ENCODE measurements at regions not wholly inside any gene's neighbourhood (a gene's known extent, or its start where the extent isn't known, plus 50 kb on each side); places are given as distances from the start of the nearest gene placed in this dataset.

GRCh38 chr10:59957975-59958374, 51.6 kb upstream of the CCDC6 start:
- no peaks in the 10 kb centered on the region for H3K27me3 ChIP-seq
- no peak for DNase-seq
- intact Hi-C loops (cut with DNase I), result no loop called here

More at GRCh38 chr10:59957975-59958374, 51.6 kb upstream of the CCDC6 start:
- no peaks in the 10 kb centered on the region for H3K36me3 ChIP-seq
- H3K4me3 ChIP-seq, result no peak overlapping the region
- TF ChIP-seq POLR2A (IDR thresholded peaks at IDR 0.05), result no peak
- TF ChIP-seq, protein P1, sequence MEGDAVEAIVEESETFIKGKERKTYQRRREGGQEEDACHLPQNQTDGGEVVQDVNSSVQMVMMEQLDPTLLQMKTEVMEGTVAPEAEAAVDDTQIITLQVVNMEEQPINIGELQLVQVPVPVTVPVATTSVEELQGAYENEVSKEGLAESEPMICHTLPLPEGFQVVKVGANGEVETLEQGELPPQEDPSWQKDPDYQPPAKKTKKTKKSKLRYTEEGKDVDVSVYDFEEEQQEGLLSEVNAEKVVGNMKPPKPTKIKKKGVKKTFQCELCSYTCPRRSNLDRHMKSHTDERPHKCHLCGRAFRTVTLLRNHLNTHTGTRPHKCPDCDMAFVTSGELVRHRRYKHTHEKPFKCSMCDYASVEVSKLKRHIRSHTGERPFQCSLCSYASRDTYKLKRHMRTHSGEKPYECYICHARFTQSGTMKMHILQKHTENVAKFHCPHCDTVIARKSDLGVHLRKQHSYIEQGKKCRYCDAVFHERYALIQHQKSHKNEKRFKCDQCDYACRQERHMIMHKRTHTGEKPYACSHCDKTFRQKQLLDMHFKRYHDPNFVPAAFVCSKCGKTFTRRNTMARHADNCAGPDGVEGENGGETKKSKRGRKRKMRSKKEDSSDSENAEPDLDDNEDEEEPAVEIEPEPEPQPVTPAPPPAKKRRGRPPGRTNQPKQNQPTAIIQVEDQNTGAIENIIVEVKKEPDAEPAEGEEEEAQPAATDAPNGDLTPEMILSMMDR (IDR thresholded peaks at IDR 0.05), result no peak
- peaks cover 0 to 11% (median 0%) of the 10 kb centered on the region in 3 donors for H3K4me1 ChIP-seq
- H3K27ac ChIP-seq, result no peak overlapping the region
- no peaks in the 10 kb centered on the region for H3K9me3 ChIP-seq

Measured in esophagus squamous epithelium (tissue), 5 donors.